ENCODE measurements at regions not wholly inside any gene's neighbourhood (a gene's known extent, or its start where the extent isn't known, plus 50 kb on each side); places are given as distances from the start of the nearest gene placed in this dataset.

GRCh38 chr12:61934564-61934963 is 325.6 kb upstream of the USP15 start:
- Histone ChIP-seq H4K5ac (ENCODE audit: insufficient read length, low read depth, low read length) (no peak overlapping the region), H3K56ac (replicated peaks; ENCODE audit: insufficient read length, low read depth, low read length) (no peak overlapping the region), H2BK5ac (ENCODE audit: low read depth, low read length) (no peak overlapping the region), H3K18ac (ENCODE audit: extremely low read depth, low read length) (no peak overlapping the region), H4K91ac (replicated peaks; ENCODE audit: insufficient read length, low read length) (no peak overlapping the region), H2BK12ac (ENCODE audit: low read depth, low read length) (no peak overlapping the region), H3K23me2 (ENCODE audit: low read depth, low read length) (no peaks in the 10 kb centered on the region), H4K8ac (ENCODE audit: extremely low read depth, insufficient read depth, low read length) (no peak overlapping the region), H2BK20ac (ENCODE audit: low read length) (no peak overlapping the region), H3K36me3 (ENCODE audit: control insufficient read depth in 2 of 4, insufficient read depth in 4 of 4, low read length in 3 of 4) (no peaks in the 10 kb centered on the region), H3K4me2 (ENCODE audit: insufficient read depth in 1 of 2, low read depth in 2 of 2, low read length in 2 of 2) (no peak overlapping the region), H3K9ac (replicated peaks in 1 of 4; ENCODE audit: extremely low read depth in 1 of 4, low read depth in 3 of 4, low read length in 3 of 4) (no peak overlapping the region), H3K27ac (ENCODE audit: low read depth, low read length) (no peak overlapping the region), H3K4me1 (replicated peaks in 1 of 4; ENCODE audit: control insufficient read depth in 3 of 4, insufficient read depth in 4 of 4, low read length in 3 of 4) (peaks cover 0 to 2% (median 1%) of the 10 kb centered on the region in 4 experiments; a peak in 2 of 7 replicates), H2AK5ac (ENCODE audit: low read depth, low read length) (no peak overlapping the region), H3K4me3 (ENCODE audit: extremely low read depth in 1 of 4, insufficient read depth in 2 of 4, low read depth in 3 of 4, low read length in 4 of 4) (no peak overlapping the region), H4K20me1 (replicated peaks in 1 of 2; ENCODE audit: control insufficient read depth in 1 of 2, insufficient read depth in 2 of 2, low read length in 2 of 2) (no peaks in the 10 kb centered on the region), H3K14ac (ENCODE audit: insufficient read length) (no peak overlapping the region), H3K79me2 (ENCODE audit: control insufficient read depth in 1 of 2, insufficient read depth in 2 of 2, low read length in 2 of 2) (no peaks in the 10 kb centered on the region), H3K4ac (replicated peaks; ENCODE audit: insufficient read length, low read depth, low read length) (no peak overlapping the region), H2BK120ac (replicated peaks; ENCODE audit: low read depth, low read length) (no peak overlapping the region), H2BK15ac (ENCODE audit: low read length) (no peak overlapping the region), H3K79me1 (ENCODE audit: low read depth, low read length) (no peaks in the 10 kb centered on the region), H3K23ac (ENCODE audit: insufficient read length) (no peak overlapping the region), H3K27me3 (replicated peaks in 1 of 4; ENCODE audit: control insufficient read depth in 3 of 4, extremely low read depth in 1 of 4, insufficient read depth in 3 of 4, low read length in 3 of 4) (no peaks in the 10 kb centered on the region), H3K9me3 (ENCODE audit: insufficient read depth in 2 of 2, low read depth in 1 of 2, low read length in 1 of 2) (0 out of 4 replicates have a peak, but pooled peaks cover 0 to 4% of the 10 kb centered on the region in 2 experiments), H2AFZ (ENCODE audit: low read length) (no peak overlapping the region)
- ChIA-PET CTCF (ENCODE audit: partially characterized antibody) (no interaction called here), POLR2A (ENCODE audit: partially characterized antibody) (no interaction called here)
- no peak for FAIRE-seq
- TF ChIP-seq BACH1 (IDR thresholded peaks at IDR 0.05; ENCODE audit: low read length) (no peak), USF2 (IDR thresholded peaks at IDR 0.05; ENCODE audit: low read length) (no peak), CTCF (IDR thresholded peaks at IDR 0.05; ENCODE audit: control extremely low read depth in 1 of 3, insufficient read depth in 1 of 3, low read depth in 1 of 3, low read length in 3 of 3) (no peak), TBP (IDR thresholded peaks at IDR 0.05; ENCODE audit: low read depth, low read length) (no peak), KDM5A (IDR thresholded peaks at IDR 0.05; ENCODE audit: low read length) (no peak), EZH2 (IDR thresholded peaks at IDR 0.05; ENCODE audit: low read depth, low read length, severe bottlenecking) (no peak), CREB1 (IDR thresholded peaks at IDR 0.05) (no peak), SP1 (IDR thresholded peaks at IDR 0.05; ENCODE audit: low read depth, low read length) (no peak), CHD2 (IDR thresholded peaks at IDR 0.05; ENCODE audit: low read length) (no peak), CBX8 (IDR thresholded peaks at IDR 0.05; ENCODE audit: borderline replicate concordance, low read depth, low read length) (no peak)
- WGBS, 2 experiments (ENCODE audit: extremely low coverage in 1 of 2, insufficient coverage in 1 of 2, insufficient read length in 1 of 2, insufficient replicate concordance in 2 of 2, low coverage in 1 of 2, low lambda C conversion rate in 2 of 2, missing lambda C conversion rate in 1 of 2) = 96% methylated on average over 2 of the region's 2 CpGs; no CpG with 5 or more reads in 1 of the 2 experiments
- DNase-seq (ENCODE audit: low read depth in 1 of 2, low spot score in 2 of 2) = no peak
